Cardiac fibroblast (primary cell): ENCODE measurements at regions not wholly inside any gene's neighbourhood (a gene's known extent, or its start where the extent isn't known, plus 50 kb on each side); places are given as distances from the start of the nearest gene placed in this dataset.

Experiments
- DNase-seq, 2 donors: peaks; one replicate each; pipeline versions ENCODE4 v3.0.0 to v3.0.0-alpha.2; 2010; ENCODE audit warnings: low read depth in 2 of 2
- H3K4me3 ChIP-seq, 2 donors: replicated peaks in 1 of 2; 1 replicate in 1 of 2; 2 replicates in 1 of 2; pipeline ENCODE4 v1.5.1; 2011; ENCODE audit warnings: low read depth in 2 of 2, low read length in 2 of 2, mild to moderate bottlenecking in 2 of 2, moderate library complexity in 1 of 2
- CTCF ChIP-seq: IDR thresholded peaks from one replicate; pipeline ENCODE4 v1.5.1; 2011; ENCODE audit warnings: low read depth, mild to moderate bottlenecking, low read length, inconsistent platforms

- TF ChIP-seq CTCF, result no peak
- no peak for DNase-seq
- H3K4me3 ChIP-seq, result no peak overlapping the region
These were observed 363.9 kb upstream of the TNRC6C start for GRCh38 chr17:77594416-77595209.

DNA sequence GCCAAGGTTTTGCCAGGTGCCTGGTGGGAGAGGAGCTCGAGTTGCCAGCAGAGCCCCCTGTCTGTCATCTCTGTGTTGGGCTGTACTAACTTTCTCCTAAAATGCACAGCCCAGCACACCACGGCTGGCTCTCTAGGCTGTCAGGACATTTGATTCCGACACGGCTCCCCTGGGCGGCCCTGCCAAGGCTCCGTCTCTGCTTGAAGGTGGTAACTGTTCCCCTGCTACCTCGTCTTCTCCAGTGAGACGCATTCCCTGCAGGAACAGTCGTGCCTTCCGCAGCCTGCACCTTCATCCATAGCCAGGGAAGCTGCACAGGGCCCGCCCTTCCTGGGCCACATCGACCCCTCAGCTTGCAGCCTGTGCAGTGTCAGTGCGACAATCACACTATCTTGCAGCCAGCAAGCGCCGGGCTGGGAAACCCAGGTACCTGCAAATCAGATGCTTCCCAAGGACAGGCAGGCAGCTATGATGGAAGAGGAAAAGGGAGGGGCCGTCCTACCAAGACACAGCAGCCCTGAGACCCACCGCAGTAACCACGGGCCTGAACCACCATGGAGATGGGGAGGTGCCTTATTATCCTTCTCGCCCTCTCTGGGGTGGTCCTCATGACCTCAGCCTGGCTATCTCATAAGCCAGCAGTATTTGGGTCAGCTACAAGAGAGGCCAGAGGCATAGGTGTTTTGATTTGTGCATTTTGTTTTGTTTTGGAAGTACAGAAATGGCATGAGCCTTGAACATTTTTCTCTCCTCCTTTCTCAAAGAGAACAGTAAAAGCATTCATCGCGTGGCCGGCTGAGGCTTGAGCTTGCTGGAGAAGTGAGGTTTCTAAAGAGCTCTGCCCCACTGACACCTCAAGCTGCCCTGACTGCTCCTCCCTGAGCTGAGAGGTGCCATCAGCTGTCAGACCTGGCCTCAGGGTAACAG lies 361.7 kb upstream of the TNRC6C start:
- no peak for DNase-seq
- no peak overlapping the region for H3K4me3 ChIP-seq
- TF ChIP-seq CTCF, result no peak

DNA sequence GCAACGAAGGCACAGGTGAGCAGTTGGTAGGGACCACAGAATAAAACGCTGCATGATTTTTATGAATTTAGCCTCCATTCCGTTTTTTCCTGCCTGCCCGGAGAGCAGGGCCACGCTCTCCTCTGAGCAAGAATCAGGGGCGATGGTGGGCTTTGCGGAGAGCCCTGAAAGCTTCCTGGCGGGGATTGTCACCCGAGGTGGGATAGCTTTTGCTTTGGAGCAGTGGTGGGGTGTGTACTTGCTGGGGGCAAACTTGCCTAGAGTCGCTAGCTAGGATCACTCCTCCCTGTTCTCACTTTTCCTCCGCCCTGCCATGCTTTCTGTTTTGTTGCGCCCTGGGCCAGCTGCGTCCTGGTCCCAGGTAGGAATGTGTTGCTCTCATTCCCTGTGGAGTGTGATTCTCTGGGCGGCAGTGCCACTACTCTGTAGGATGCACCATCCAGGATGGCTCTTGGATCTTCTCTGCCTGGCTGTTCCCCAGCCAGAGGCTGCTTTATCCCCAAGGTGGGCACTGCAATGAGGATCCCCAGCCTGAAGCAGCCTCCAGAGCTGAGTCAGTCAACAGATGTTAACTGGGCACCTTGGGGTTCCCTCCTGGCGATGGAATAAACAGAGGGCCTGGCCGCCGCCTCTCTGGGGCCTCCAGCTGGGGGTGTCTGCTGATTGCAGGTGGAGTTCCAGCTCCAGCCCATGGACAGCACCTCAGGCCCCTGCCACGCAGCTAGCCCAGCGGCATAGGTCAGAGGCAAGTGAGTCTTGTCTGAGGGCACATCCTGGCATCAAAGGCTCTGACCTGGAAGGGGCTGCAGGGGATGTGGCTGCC lies 360.9 kb upstream of the TNRC6C start:
- TF ChIP-seq CTCF, result no peak
- no peak overlapping the region for H3K4me3 ChIP-seq
- no peak for DNase-seq

DNA sequence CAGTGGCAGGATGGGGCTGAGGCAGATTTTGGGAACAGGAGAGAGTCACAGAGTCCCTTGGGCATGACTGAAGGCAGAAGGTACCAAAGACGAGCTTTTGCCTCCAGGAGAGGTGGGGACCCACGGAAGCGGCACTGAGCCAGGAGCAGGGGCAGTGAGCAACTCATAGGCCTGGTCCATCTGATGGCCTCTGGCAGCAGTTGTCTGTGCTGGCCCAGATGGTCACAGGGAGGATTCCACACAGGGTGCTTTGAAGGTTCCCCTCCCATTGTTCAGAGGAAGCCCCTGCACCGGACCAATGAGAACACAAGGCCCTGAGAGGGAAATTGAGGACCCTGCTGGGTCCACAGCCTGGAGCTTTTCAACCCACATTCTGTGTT lies 360.3 kb upstream of the TNRC6C start:
- no peak for DNase-seq
- no peak for TF ChIP-seq CTCF
- H3K4me3 ChIP-seq, result no peak overlapping the region

DNA sequence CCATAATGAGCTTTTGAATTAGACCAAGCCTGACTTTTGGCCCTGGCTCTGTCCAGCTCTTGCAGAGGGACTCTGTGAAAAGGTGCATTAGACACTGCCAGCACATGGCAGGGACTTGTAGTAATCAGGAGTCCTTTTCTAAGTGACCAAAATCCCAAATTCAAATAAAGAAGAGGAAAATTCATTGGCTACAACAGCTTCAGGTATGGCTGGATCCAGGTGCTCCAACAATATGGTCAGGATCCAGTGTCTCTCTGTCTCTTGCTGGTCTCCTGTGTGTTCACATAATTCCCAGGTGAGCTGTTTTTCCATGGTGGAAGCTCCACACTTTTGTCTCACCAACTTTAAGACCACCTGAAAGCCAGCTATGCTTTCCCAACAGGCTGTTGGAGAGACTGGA lies 358.8 kb upstream of the TNRC6C start:
- no peak for DNase-seq
- no peak for TF ChIP-seq CTCF
- H3K4me3 ChIP-seq, result no peak overlapping the region

GRCh38 chr17:77600346-77600745 lies 358.2 kb upstream of the TNRC6C start:
- no peak for TF ChIP-seq CTCF
- no peak overlapping the region for H3K4me3 ChIP-seq
- no peak for DNase-seq
